CD14-positive monocyte (primary cell): ENCODE measurements at regions not wholly inside any gene's neighbourhood (a gene's known extent, or its start where the extent isn't known, plus 50 kb on each side); places are given as distances from the start of the nearest gene placed in this dataset.

ENCODE experiments used
- DNase-seq, 3 donors: peaks; one replicate each; pipeline ENCODE4 v3.0.0-alpha.2; 2011 to 2022
- H2AFZ ChIP-seq: 2 replicates; pipeline ENCODE4 v1.6.0; 2012; ENCODE audit warnings: mild to moderate bottlenecking, low read depth, low read length, inconsistent platforms; ENCODE audit not compliant: insufficient read depth, poor library complexity, severe bottlenecking
- H3K27ac ChIP-seq, 2 donors: 1 replicate in 1 of 2; 2 replicates in 1 of 2; pipeline ENCODE4 v1.5.1; 2012 to 2013; ENCODE audit warnings: low read length in 2 of 2, control low read depth in 1 of 2, inconsistent platforms in 1 of 2, low read depth in 1 of 2, mild to moderate bottlenecking in 1 of 2
- H3K27me3 ChIP-seq, 2 donors: one replicate each; pipeline versions ENCODE4 v1.6.0 to v1.6.1; 2011 to 2013; ENCODE audit warnings: low read length in 2 of 2; ENCODE audit not compliant: control insufficient read depth in 2 of 2, insufficient read depth in 2 of 2
- H3K36me3 ChIP-seq, 2 donors: replicated peaks in 1 of 2; 1 replicate in 1 of 2; 2 replicates in 1 of 2; pipeline versions ENCODE4 v1.5.1 to v1.6.1; 2012 to 2013; ENCODE audit warnings: low read length in 2 of 2, control low read depth in 1 of 2, inconsistent platforms in 1 of 2, mild to moderate bottlenecking in 1 of 2; ENCODE audit not compliant: insufficient read depth in 2 of 2, control insufficient read depth in 1 of 2
- H3K4me1 ChIP-seq, 2 donors: 1 replicate in 1 of 2; 2 replicates in 1 of 2; pipeline versions ENCODE4 v1.5.1 to v1.6.1; 2012 to 2013; ENCODE audit warnings: low read length in 2 of 2, control low read depth in 1 of 2, inconsistent platforms in 1 of 2, mild to moderate bottlenecking in 1 of 2, moderate library complexity in 1 of 2; ENCODE audit not compliant: insufficient read depth in 2 of 2, control insufficient read depth in 1 of 2
- H3K4me2 ChIP-seq: replicated peaks from 2 replicates; pipeline ENCODE3; 2012; ENCODE audit warnings: low read length, moderate library complexity, mild to moderate bottlenecking; ENCODE audit not compliant: poor library complexity, severe bottlenecking; ENCODE audit errors: extremely low read depth
- H3K4me3 ChIP-seq, 3 experiments: fragments of 200-600 bp in 1 of 3; sonication (generic) in 1 of 3; replicated peaks in 1 of 3; 1 replicate in 2 of 3; 2 replicates in 1 of 3; pipeline ENCODE4 v1.5.1; 2011 to 2013; ENCODE audit warnings: low read length in 3 of 3, mild to moderate bottlenecking in 3 of 3, control low read depth in 2 of 3, low read depth in 2 of 3, inconsistent platforms in 1 of 3, moderate library complexity in 1 of 3
- H3K79me2 ChIP-seq: 2 replicates; pipeline ENCODE4 v1.6.0; 2012; ENCODE audit warnings: mild to moderate bottlenecking, control low read depth, inconsistent platforms, low read length, moderate library complexity; ENCODE audit not compliant: insufficient read depth
- H3K9ac ChIP-seq: 2 replicates; pipeline ENCODE4 v1.6.0; 2017; ENCODE audit warnings: low read length, mild to moderate bottlenecking; ENCODE audit not compliant: insufficient read depth, poor library complexity, severe bottlenecking
- H3K9me3 ChIP-seq, 2 donors: replicated peaks in 1 of 2; 1 replicate in 1 of 2; 2 replicates in 1 of 2; pipeline versions ENCODE4 v1.5.1 to v1.6.1; 2012 to 2013; ENCODE audit warnings: low read length in 2 of 2, control low read depth in 1 of 2; ENCODE audit not compliant: control insufficient read depth in 1 of 2, insufficient read depth in 1 of 2
- H4K20me1 ChIP-seq: 2 replicates; pipeline ENCODE4 v1.6.0; 2012; ENCODE audit warnings: mild to moderate bottlenecking, low read length, control low read depth, moderate library complexity; ENCODE audit not compliant: insufficient read depth
- H3K27ac Mint-ChIP-seq, 7 donors: one replicate each; pipeline ENCODE4 v1.8.0; 2020; ENCODE audit warnings: mild to moderate bottlenecking in 7 of 7, mixed read lengths in 7 of 7, moderate library complexity in 6 of 7, inconsistent platforms in 2 of 7
- H3K27me3 Mint-ChIP-seq, 3 donors: one replicate each; pipeline ENCODE4 v1.8.0; 2021 to 2022; ENCODE audit warnings: low read depth in 3 of 3, mild to moderate bottlenecking in 3 of 3, mixed read lengths in 3 of 3, moderate library complexity in 3 of 3, inconsistent platforms in 1 of 3
- H3K36me3 Mint-ChIP-seq, 2 donors: one replicate each; pipeline ENCODE4 v1.8.0; 2020; ENCODE audit warnings: mixed read lengths in 2 of 2, inconsistent platforms in 1 of 2, mild to moderate bottlenecking in 1 of 2
- H3K4me1 Mint-ChIP-seq: one replicate; pipeline ENCODE4 v1.8.0; 2020; ENCODE audit warnings: mild to moderate bottlenecking, mixed read lengths
- H3K4me3 Mint-ChIP-seq, 2 donors: one replicate each; pipeline ENCODE4 v1.8.0; 2020; ENCODE audit warnings: mild to moderate bottlenecking in 2 of 2, mixed read lengths in 2 of 2, moderate library complexity in 1 of 2
- H3K9me3 Mint-ChIP-seq, 7 donors: one replicate each; pipeline ENCODE4 v1.8.0; 2020 to 2022; ENCODE audit warnings: mixed read lengths in 7 of 7, mild to moderate bottlenecking in 6 of 7, moderate library complexity in 6 of 7, inconsistent platforms in 2 of 7
- WGBS: methylation state at CpG from one replicate; pipeline ENCODE4 v1.1.5; 2013; ENCODE audit warnings: missing lambda C conversion rate; ENCODE audit not compliant: insufficient coverage; 5-methylcytosine and 5-hydroxymethylcytosine counted together
- intact Hi-C, 2 donors: fragments of 100-400 bp; cut with micrococcal nuclease; formaldehyde crosslinking; loops; one replicate each; pipeline versions ENCODE4 v1.15.0 to v1.15.1; 2023
- TF ChIP-seq, protein P1 (sequence below): fragments of 200-600 bp; IDR thresholded peaks from one replicate; pipeline ENCODE4 v1.8.0; 2022; ENCODE audit warnings: antibody characterized with exemption, mild to moderate bottlenecking

DNA sequence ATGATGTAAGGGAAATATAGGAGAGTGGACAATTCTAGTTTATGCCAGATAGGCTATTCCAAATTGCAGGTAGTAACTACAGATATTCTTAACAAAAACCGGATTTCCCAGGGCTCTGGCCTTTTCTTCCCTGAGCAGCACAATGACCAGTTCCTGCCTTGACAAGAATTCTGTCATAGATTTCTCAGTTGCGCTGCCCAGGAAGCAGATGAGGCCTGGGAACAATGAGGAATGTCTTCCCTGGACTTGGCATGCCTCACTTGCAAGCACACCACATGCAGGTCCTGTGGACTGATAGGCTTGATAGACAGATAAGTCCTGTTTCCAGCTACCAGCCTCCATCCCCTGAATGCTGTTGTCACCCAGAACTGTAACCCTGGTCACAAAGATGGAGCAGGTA is 174.5 kb upstream of the PRSS58 start:
- H3K27me3 Mint-ChIP-seq: no peaks in the 10 kb centered on the region
- WGBS: no CpG with 5 or more reads among the region's 2 CpGs
- Histone ChIP-seq H3K9me3 (peaks cover 0 to 7% of the 10 kb centered on the region in 2 donors), H3K27me3 (no peaks in the 10 kb centered on the region), H3K79me2 (no peaks in the 10 kb centered on the region), H3K4me3 (no peak overlapping the region), H3K36me3 (no peaks in the 10 kb centered on the region), H3K4me2 (no peak overlapping the region), H3K27ac (no peak overlapping the region), H3K9ac (no peak overlapping the region), H2AFZ (no peak overlapping the region), H4K20me1 (no peaks in the 10 kb centered on the region), H3K4me1 (peaks cover 6 to 12% of the 10 kb centered on the region in 2 donors)
- peaks cover 11% of the 10 kb centered on the region for H3K4me1 Mint-ChIP-seq
- intact Hi-C loops: no loop called here
- no peak for DNase-seq
- TF ChIP-seq, protein P1, sequence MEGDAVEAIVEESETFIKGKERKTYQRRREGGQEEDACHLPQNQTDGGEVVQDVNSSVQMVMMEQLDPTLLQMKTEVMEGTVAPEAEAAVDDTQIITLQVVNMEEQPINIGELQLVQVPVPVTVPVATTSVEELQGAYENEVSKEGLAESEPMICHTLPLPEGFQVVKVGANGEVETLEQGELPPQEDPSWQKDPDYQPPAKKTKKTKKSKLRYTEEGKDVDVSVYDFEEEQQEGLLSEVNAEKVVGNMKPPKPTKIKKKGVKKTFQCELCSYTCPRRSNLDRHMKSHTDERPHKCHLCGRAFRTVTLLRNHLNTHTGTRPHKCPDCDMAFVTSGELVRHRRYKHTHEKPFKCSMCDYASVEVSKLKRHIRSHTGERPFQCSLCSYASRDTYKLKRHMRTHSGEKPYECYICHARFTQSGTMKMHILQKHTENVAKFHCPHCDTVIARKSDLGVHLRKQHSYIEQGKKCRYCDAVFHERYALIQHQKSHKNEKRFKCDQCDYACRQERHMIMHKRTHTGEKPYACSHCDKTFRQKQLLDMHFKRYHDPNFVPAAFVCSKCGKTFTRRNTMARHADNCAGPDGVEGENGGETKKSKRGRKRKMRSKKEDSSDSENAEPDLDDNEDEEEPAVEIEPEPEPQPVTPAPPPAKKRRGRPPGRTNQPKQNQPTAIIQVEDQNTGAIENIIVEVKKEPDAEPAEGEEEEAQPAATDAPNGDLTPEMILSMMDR: no peak
- H3K36me3 Mint-ChIP-seq: no peaks in the 10 kb centered on the region
- H3K4me3 Mint-ChIP-seq: no peak overlapping the region
- peaks cover 7 to 13% (median 9%) of the 10 kb centered on the region in 7 donors for H3K9me3 Mint-ChIP-seq
- no peak overlapping the region for H3K27ac Mint-ChIP-seq

DNA sequence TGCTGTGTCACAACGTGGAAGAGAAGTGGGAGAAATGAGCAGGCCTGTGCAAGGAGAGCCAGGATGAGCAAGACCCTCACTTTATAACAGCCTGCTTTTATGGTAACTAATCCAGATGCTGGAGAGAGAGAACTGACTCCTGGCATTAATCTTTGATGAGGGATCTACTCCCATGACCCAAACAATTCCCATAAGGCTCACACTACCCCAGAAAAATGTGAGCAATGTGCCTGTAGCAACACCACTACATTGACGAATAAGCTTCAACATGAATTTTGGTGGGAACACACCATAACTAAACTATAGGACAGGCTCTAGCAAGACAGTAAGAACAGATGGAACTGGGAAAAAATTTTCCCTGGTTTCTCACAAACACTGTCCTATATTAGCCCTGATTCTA is 173.6 kb upstream of the PRSS58 start:
- Mint-ChIP-seq H3K36me3 (no peaks in the 10 kb centered on the region), H3K4me3 (no peak overlapping the region), H3K4me1 (peaks cover 11% of the 10 kb centered on the region), H3K9me3 (peaks cover 7 to 13% (median 9%) of the 10 kb centered on the region in 7 donors), H3K27me3 (no peaks in the 10 kb centered on the region), H3K27ac (no peak overlapping the region)
- H3K4me2 ChIP-seq: no peak overlapping the region
- intact Hi-C loops: no loop called here
- no peaks in the 10 kb centered on the region for H3K27me3 ChIP-seq
- no peaks in the 10 kb centered on the region for H3K36me3 ChIP-seq
- H3K9ac ChIP-seq: no peak overlapping the region
- peaks cover 6 to 12% of the 10 kb centered on the region in 2 donors for H3K4me1 ChIP-seq
- H3K4me3 ChIP-seq: no peak overlapping the region
- WGBS: 40% methylated on average over 1 of the region's 2 CpGs
- no peak overlapping the region for H3K27ac ChIP-seq
- H2AFZ ChIP-seq: no peak overlapping the region
- no peaks in the 10 kb centered on the region for H4K20me1 ChIP-seq
- DNase-seq: no peak
- H3K9me3 ChIP-seq: peaks cover 0 to 7% of the 10 kb centered on the region in 2 donors
- TF ChIP-seq, protein P1: no peak
- no peaks in the 10 kb centered on the region for H3K79me2 ChIP-seq
